ENCODE measurements at regions not wholly inside any gene's neighbourhood (a gene's known extent, or its start where the extent isn't known, plus 50 kb on each side); places are given as distances from the start of the nearest gene placed in this dataset.

GRCh38 chr6:144632266-144632665, 347.1 kb downstream of the UTRN start:
- no peak overlapping the region for H3K9ac ChIP-seq (ENCODE audit: insufficient read depth, low read depth, low read length)
- DNase-seq (ENCODE audit: low spot score) (no peak), FAIRE-seq (no peak), ATAC-seq (no peak)
- 95% methylated on average over 3 of the region's 3 CpGs for WGBS (ENCODE audit: low lambda C conversion rate)
- no peak overlapping the region for H3K4me2 ChIP-seq (ENCODE audit: low read depth, low read length)
- H3K27ac ChIP-seq (ENCODE audit: extremely low read length, insufficient read depth, low read length), result no peak overlapping the region
- no peak overlapping the region for H3K4me3 ChIP-seq (replicated peaks in 1 of 3; ENCODE audit: insufficient read depth in 1 of 3, low read depth in 2 of 3, low read length in 3 of 3)
- no peak overlapping the region for H2AFZ ChIP-seq (ENCODE audit: low read length)
- CTCF ChIA-PET (ENCODE audit: low intra/inter-chr PET ratio, low total read pairs), result no interaction called here
- peaks cover 24% of the 10 kb centered on the region; the same call in 1 of the 2 replicates for H4K20me1 ChIP-seq (ENCODE audit: insufficient read depth, low read length)
- peaks cover 6% of the 10 kb centered on the region for H3K79me2 ChIP-seq (ENCODE audit: insufficient read depth, low read length)
- peaks cover 0 to 2% of the 10 kb centered on the region in 2 experiments; a peak in 3 of 5 replicates for H3K36me3 ChIP-seq (replicated peaks in 1 of 2; ENCODE audit: control insufficient read depth in 1 of 2, insufficient read depth in 2 of 2, low read length in 2 of 2)
- H3K27me3 ChIP-seq (ENCODE audit: control insufficient read depth in 1 of 2, insufficient read depth in 2 of 2, low read length in 2 of 2), result no peaks in the 10 kb centered on the region
- no peaks in the 10 kb centered on the region for H3K9me3 ChIP-seq (ENCODE audit: low read length)
- in situ Hi-C loops (cut with HindIII; ENCODE audit: extremely low pct_ligation_motif_present, low pct_unique_long_range_greater_than_20kb) (no loop called here), intact Hi-C loops (cut with micrococcal nuclease; ENCODE audit: unreplicated experiment) (no loop called here)
- POLR2A ChIA-PET, result no interaction called here
- H3K4me1 ChIP-seq (ENCODE audit: insufficient read depth, low read length), result peaks cover 18% of the 10 kb centered on the region
- no TSS peak for BruUV-seq (replicated peaks)
- TF ChIP-seq ZFY (CRISPR knock-in tag; IDR thresholded peaks at IDR 0.05) (no peak), ZNF781 (CRISPR knock-in tag; IDR thresholded peaks at IDR 0.05; ENCODE audit: borderline replicate concordance, not compliant biosample characterization) (no peak), ZFP90 (CRISPR knock-in tag; IDR thresholded peaks at IDR 0.05; ENCODE audit: borderline replicate concordance) (no peak), ZSCAN30 (CRISPR knock-in tag; IDR thresholded peaks at IDR 0.05) (no peak), STAG1 (CRISPR knock-in tag; IDR thresholded peaks at IDR 0.05) (no peak), ZNF230 (CRISPR knock-in tag; IDR thresholded peaks at IDR 0.05) (no peak), CC2D1A (CRISPR knock-in tag; IDR thresholded peaks at IDR 0.05) (no peak), FLYWCH1 (CRISPR knock-in tag; IDR thresholded peaks at IDR 0.05) (no peak), ZNF317 (CRISPR knock-in tag; IDR thresholded peaks at IDR 0.05) (no peak), RFX5 (IDR thresholded peaks at IDR 0.05; ENCODE audit: low read depth, low read length) (no peak), ZNF362 (CRISPR knock-in tag; IDR thresholded peaks at IDR 0.05; ENCODE audit: borderline replicate concordance) (no peak), DNMT3B (CRISPR knock-in tag; conservative IDR thresholded peaks at IDR 0.05) (no peak)
- TF ChIP-seq, protein P1, sequence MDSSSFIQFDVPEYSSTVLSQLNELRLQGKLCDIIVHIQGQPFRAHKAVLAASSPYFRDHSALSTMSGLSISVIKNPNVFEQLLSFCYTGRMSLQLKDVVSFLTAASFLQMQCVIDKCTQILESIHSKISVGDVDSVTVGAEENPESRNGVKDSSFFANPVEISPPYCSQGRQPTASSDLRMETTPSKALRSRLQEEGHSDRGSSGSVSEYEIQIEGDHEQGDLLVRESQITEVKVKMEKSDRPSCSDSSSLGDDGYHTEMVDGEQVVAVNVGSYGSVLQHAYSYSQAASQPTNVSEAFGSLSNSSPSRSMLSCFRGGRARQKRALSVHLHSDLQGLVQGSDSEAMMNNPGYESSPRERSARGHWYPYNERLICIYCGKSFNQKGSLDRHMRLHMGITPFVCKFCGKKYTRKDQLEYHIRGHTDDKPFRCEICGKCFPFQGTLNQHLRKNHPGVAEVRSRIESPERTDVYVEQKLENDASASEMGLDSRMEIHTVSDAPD (CRISPR knock-in tag; IDR thresholded peaks at IDR 0.05), result no peak
- TF ChIP-seq, protein P2, sequence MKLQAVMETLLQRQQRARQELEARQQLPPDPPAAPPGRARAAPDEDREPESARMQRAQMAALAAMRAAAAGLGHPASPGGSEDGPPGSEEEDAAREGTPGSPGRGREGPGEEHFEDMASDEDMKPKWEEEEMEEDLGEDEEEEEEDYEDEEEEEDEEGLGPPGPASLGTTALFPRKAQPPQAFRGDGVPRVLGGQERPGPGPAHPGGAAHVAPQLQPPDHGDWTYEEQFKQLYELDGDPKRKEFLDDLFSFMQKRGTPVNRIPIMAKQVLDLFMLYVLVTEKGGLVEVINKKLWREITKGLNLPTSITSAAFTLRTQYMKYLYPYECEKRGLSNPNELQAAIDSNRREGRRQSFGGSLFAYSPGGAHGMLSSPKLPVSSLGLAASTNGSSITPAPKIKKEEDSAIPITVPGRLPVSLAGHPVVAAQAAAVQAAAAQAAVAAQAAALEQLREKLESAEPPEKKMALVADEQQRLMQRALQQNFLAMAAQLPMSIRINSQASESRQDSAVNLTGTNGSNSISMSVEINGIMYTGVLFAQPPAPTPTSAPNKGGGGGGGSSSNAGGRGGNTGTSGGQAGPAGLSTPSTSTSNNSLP (IDR thresholded peaks at IDR 0.05; ENCODE audit: low read depth, low read length), result no peak
- TF ChIP-seq, protein P3, sequence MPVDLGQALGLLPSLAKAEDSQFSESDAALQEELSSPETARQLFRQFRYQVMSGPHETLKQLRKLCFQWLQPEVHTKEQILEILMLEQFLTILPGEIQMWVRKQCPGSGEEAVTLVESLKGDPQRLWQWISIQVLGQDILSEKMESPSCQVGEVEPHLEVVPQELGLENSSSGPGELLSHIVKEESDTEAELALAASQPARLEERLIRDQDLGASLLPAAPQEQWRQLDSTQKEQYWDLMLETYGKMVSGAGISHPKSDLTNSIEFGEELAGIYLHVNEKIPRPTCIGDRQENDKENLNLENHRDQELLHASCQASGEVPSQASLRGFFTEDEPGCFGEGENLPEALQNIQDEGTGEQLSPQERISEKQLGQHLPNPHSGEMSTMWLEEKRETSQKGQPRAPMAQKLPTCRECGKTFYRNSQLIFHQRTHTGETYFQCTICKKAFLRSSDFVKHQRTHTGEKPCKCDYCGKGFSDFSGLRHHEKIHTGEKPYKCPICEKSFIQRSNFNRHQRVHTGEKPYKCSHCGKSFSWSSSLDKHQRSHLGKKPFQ (CRISPR knock-in tag; IDR thresholded peaks at IDR 0.05; ENCODE audit: insufficient replicate concordance), result no peak
- TF ChIP-seq, protein P4, sequence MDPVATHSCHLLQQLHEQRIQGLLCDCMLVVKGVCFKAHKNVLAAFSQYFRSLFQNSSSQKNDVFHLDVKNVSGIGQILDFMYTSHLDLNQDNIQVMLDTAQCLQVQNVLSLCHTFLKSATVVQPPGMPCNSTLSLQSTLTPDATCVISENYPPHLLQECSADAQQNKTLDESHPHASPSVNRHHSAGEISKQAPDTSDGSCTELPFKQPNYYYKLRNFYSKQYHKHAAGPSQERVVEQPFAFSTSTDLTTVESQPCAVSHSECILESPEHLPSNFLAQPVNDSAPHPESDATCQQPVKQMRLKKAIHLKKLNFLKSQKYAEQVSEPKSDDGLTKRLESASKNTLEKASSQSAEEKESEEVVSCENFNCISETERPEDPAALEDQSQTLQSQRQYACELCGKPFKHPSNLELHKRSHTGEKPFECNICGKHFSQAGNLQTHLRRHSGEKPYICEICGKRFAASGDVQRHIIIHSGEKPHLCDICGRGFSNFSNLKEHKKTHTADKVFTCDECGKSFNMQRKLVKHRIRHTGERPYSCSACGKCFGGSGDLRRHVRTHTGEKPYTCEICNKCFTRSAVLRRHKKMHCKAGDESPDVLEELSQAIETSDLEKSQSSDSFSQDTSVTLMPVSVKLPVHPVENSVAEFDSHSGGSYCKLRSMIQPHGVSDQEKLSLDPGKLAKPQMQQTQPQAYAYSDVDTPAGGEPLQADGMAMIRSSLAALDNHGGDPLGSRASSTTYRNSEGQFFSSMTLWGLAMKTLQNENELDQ (CRISPR knock-in tag; IDR thresholded peaks at IDR 0.05; ENCODE audit: borderline replicate concordance), result no peak

Data from HepG2 (cell line).